HUES6 (cell line): ENCODE measurements at regions not wholly inside any gene's neighbourhood (a gene's known extent, or its start where the extent isn't known, plus 50 kb on each side); places are given as distances from the start of the nearest gene placed in this dataset.
"Not testable (repeated sequence)": the region's sequence is repeated elsewhere in the genome, so short reads cannot be mapped to it uniquely, and the experiment has no call there.

Source experiments
- H3K27ac ChIP-seq: 2 replicates; pipeline ENCODE4 v1.7.0; 2013; ENCODE audit warnings: low read depth, mild to moderate bottlenecking, low read length, inconsistent platforms
- H3K27me3 ChIP-seq: 2 replicates; pipeline ENCODE4 v1.6.1; 2013; ENCODE audit warnings: low read length; ENCODE audit not compliant: control insufficient read depth, insufficient read depth
- H3K36me3 ChIP-seq: 2 replicates; pipeline ENCODE4 v1.6.1; 2013; ENCODE audit warnings: low read length; ENCODE audit not compliant: control insufficient read depth, insufficient read depth
- H3K4me1 ChIP-seq: 2 replicates; pipeline ENCODE4 v1.6.1; 2013; ENCODE audit warnings: low read length; ENCODE audit not compliant: control insufficient read depth, insufficient read depth
- H3K4me3 ChIP-seq: 2 replicates; pipeline ENCODE4 v1.5.1; 2013; ENCODE audit warnings: low read depth, low read length
- H3K9ac ChIP-seq: one replicate; pipeline ENCODE4 v1.6.1; 2013; ENCODE audit warnings: mild to moderate bottlenecking, low read length
- H3K9me3 ChIP-seq: 2 replicates; pipeline ENCODE4 v1.6.1; 2013; ENCODE audit warnings: low read depth, low read length; ENCODE audit not compliant: control insufficient read depth, insufficient read depth

DNA sequence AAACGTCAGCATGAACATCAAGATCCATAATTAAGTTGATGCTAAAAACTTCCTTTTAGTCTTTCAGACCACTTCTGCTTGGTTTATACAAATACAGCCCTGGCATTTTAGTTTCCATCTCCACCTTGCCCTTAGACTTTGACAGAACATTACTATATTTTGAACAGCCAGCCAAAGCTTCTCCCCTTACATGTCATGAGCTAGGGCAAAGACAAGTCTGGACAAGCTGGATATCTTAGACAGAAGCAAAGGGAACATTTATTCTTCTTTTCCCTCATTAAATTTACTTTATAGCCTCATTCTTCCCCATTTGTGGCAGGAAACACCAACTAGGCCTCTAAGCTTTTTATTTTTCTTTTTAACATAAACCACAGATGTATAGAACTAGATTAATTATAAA, 403.3 kb downstream of the SUCLG1 start:
- Histone ChIP-seq H3K4me3 (no peak overlapping the region), H3K27ac (no peak overlapping the region), H3K4me1 (no peaks in the 10 kb centered on the region), H3K27me3 (no peaks in the 10 kb centered on the region), H3K36me3 (no peaks in the 10 kb centered on the region), H3K9me3 (no peaks in the 10 kb centered on the region), H3K9ac (no peak overlapping the region)

DNA sequence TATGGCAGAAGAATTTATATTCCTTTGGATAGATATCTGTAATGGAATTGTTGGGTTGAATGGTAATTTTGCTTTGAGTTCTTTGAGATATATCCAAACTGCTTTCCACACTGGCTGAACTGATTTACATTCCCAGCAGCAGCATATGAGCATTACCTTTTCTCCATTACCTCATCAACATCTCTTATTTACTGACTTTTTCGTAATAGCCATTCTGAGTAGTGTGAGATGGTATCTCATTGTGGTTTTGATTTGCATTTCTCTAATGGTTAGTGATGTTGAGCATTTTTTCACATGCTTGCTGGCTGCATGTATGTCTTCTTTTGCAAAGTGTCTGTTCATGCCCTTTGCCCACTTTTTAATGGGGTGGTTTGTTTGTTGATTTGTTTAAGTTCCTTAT, 404.5 kb downstream of the SUCLG1 start:
- H3K9me3 ChIP-seq, H3K27me3 ChIP-seq, H3K36me3 ChIP-seq, H3K27ac ChIP-seq, H3K9ac ChIP-seq, H3K4me3 ChIP-seq, H3K4me1 ChIP-seq: not testable (repeated sequence)

DNA sequence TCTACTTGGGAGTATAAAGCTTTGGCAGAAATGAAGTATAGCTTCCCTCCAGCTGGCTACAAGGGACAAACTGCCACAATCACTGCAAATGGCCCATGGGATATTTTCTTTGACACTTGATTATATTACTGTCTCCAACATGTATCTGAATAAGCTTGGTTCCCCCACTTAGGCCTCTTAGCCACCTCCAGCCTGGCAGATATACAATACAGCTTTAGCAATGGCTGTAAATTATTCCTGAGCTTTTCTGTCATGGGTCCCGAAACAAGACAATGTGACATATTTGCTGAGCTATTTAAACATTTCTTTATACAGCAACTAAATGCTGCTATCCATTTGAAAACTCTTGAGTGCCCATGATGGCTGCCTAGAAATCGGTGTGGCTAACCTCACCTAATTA, 406.2 kb downstream of the SUCLG1 start:
- no peak overlapping the region for H3K9ac ChIP-seq
- H3K4me3 ChIP-seq, result no peak overlapping the region
- H3K27me3 ChIP-seq, result no peaks in the 10 kb centered on the region
- H3K4me1 ChIP-seq, result no peaks in the 10 kb centered on the region
- no peaks in the 10 kb centered on the region for H3K36me3 ChIP-seq
- H3K9me3 ChIP-seq, result no peaks in the 10 kb centered on the region
- H3K27ac ChIP-seq, result no peak overlapping the region

DNA sequence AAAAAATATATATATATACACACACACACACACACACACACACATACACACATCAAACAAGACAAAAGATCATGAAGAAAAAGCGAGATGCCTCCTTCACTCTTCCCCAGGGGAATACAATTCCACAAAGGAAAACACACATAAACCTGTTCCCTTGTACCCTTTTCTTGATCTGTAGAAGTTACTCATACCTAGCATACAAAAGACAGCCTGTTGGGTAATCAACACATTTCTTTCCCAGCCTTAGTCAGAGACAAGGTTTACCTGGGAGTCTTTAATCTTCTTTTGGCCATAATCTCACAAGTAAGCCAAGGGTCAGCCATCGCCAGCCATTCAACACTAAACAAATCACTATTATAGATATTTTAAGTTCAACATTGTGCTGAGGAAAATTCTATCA, 407.0 kb downstream of the SUCLG1 start:
- Histone ChIP-seq H3K27me3 (no peaks in the 10 kb centered on the region), H3K9me3 (no peaks in the 10 kb centered on the region), H3K36me3 (no peaks in the 10 kb centered on the region), H3K9ac (no peak overlapping the region), H3K4me3 (no peak overlapping the region), H3K27ac (no peak overlapping the region), H3K4me1 (no peaks in the 10 kb centered on the region)

DNA sequence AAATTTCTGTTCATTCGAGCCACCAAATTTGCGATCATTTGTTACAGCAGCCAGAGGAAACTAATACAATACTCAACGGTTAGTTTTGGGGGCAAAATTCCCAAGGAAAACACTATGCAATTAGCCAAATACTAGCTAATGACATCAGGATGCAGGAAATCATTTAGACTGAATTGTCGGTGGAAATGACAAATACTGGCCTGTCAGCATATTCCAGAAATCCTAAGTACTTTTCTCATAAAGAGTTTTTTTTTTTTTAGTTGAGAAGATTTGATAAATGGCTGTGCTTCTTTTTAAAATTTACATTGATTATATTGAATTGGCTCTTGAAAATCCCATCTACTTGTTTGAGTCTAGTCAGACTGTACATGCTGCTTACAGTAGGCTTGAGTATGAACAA, 410.1 kb downstream of the SUCLG1 start:
- H3K27me3 ChIP-seq, result no peaks in the 10 kb centered on the region
- no peaks in the 10 kb centered on the region for H3K36me3 ChIP-seq
- no peaks in the 10 kb centered on the region for H3K9me3 ChIP-seq
- no peaks in the 10 kb centered on the region for H3K4me1 ChIP-seq
- no peak overlapping the region for H3K4me3 ChIP-seq
- no peak overlapping the region for H3K27ac ChIP-seq
- no peak overlapping the region for H3K9ac ChIP-seq

DNA sequence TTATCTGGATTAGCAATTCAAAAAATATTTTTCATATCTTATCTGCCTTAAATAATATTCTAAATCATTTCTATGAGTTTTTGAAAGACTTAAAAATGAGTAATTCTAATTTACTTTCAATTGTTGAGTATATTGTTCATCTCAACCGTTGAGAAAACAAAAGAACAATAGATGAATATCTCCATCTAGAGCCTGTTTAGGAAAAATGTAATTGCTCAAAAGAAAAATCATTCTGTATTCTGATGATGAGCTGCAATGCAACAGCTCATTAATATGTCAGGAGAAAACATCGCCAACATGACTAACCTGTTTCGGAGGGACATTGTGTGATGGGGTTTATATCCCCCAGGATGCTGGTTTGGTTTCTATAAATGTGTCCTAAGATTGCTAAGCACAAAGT, 417.6 kb downstream of the SUCLG1 start:
- Histone ChIP-seq H3K27ac (no peak overlapping the region), H3K4me3 (no peak overlapping the region), H3K36me3 (no peaks in the 10 kb centered on the region), H3K9me3 (no peaks in the 10 kb centered on the region), H3K9ac (no peak overlapping the region), H3K27me3 (no peaks in the 10 kb centered on the region), H3K4me1 (no peaks in the 10 kb centered on the region)

DNA sequence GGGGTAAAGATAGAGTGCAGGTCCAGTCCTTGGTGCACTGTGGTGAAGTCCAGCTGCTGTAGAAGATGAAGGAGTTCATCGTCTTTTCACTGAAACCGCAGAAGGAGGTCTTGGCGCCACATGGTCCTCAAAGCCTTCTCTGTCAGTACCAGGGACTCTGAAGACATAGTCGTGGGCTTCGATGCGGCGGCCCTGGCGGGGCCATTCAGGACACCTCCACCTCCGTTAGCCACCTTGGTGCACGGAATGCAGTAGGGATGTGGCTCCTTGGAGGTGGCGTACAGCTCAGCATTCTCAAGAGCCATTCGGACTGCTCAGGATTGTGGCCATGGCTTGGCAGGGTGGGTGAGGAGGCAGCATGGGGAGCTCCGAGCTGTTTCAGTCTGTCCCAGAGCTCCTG, 418.8 kb downstream of the SUCLG1 start:
- no peaks in the 10 kb centered on the region for H3K27me3 ChIP-seq
- H3K4me3 ChIP-seq, result no peak overlapping the region
- H3K9me3 ChIP-seq, result no peaks in the 10 kb centered on the region
- H3K27ac ChIP-seq, result no peak overlapping the region
- H3K9ac ChIP-seq, result no peak overlapping the region
- H3K36me3 ChIP-seq, result no peaks in the 10 kb centered on the region
- no peaks in the 10 kb centered on the region for H3K4me1 ChIP-seq

DNA sequence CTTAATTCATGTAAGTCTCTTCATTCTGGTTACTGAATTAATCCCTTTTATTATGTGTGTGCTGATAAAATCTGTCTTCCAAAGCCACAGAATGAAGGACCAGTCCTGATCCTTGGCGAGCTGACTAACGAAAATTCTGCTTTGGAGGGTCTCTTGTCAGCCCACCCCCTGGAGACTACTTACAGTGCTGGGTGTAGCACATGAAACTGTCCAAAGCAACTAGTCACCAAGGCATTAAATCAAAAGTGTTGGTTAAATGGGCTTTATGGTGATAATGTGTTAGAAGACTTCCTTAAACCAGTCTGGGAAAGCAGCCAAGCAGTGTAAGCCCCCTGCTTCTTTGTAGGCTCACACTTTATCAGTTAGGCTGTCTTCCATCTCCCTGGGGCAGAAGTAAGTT, 420.2 kb downstream of the SUCLG1 start:
- no peaks in the 10 kb centered on the region for H3K27me3 ChIP-seq
- H3K36me3 ChIP-seq, result no peaks in the 10 kb centered on the region
- no peaks in the 10 kb centered on the region for H3K9me3 ChIP-seq
- H3K9ac ChIP-seq, result no peak overlapping the region
- no peak overlapping the region for H3K27ac ChIP-seq
- H3K4me3 ChIP-seq, result no peak overlapping the region
- H3K4me1 ChIP-seq, result no peaks in the 10 kb centered on the region

DNA sequence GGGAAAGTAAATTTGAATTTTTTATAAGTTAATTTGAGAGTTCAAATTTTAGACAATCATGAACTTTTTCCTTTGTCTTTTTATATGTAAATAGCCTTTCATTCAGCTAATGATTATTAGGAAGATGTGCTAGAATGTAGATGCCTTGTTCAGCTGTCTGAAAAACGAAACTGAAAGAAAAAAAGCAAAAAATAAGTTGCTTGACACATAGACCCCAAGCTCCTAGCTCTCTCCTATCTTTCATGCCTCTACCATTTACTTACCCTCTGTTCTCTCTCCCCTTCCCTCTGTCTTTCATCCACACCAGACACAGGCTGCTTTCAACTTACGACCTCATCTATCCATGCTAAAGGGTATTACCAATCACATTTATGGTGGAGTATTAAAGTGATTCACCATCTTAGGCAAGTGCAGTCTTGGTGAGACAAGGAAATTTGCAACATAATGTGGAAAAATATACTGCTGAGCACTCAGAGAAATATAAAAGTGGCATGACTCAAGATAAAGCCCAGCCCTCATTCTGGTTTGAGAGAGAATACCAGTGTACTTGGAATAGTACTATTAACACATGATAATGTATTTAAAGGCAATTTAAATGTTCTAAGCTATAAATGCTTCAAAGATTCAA, 425.6 kb downstream of the SUCLG1 start:
- Histone ChIP-seq H3K27ac (no peak overlapping the region), H3K27me3 (no peaks in the 10 kb centered on the region), H3K4me1 (no peaks in the 10 kb centered on the region), H3K4me3 (no peak overlapping the region), H3K36me3 (no peaks in the 10 kb centered on the region), H3K9ac (no peak overlapping the region), H3K9me3 (no peaks in the 10 kb centered on the region)

DNA sequence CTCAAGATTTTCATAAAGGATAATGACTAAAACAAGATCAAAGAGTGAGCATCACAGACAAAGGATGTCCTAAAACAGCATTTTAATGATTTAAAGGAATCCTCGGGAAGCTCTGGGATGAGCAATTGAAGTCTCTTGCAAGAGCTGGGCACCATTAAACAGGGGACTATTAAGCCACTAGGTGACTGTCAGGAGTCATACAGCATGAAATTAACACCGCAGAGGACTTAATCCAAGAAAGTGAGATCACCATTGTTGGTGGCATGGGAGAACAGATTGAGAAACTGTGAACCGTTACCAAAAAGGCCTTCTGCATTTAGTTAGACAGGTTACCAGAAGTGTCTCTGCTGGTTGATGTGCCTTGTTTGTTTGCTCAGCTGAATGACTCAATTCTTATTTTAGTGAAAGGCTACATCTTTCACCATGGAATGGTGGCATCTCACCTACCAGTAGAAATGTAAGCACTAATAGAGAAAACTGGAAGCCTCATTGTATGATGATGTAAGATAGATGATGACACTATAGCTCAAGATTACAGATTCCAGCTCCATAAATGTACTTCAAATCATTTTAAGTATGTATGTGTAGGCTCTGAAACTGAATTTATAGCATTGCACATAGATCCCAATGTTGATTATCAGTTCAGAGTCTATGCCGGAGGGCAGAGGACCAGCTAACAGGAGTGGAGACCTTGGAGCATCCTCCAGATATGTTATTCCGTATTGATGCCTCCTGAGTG, 427.6 kb downstream of the SUCLG1 start:
- no peaks in the 10 kb centered on the region for H3K9me3 ChIP-seq
- no peaks in the 10 kb centered on the region for H3K4me1 ChIP-seq
- no peaks in the 10 kb centered on the region for H3K36me3 ChIP-seq
- H3K27me3 ChIP-seq, result no peaks in the 10 kb centered on the region
- H3K4me3 ChIP-seq, result no peak overlapping the region
- no peak overlapping the region for H3K9ac ChIP-seq
- H3K27ac ChIP-seq, result no peak overlapping the region

DNA sequence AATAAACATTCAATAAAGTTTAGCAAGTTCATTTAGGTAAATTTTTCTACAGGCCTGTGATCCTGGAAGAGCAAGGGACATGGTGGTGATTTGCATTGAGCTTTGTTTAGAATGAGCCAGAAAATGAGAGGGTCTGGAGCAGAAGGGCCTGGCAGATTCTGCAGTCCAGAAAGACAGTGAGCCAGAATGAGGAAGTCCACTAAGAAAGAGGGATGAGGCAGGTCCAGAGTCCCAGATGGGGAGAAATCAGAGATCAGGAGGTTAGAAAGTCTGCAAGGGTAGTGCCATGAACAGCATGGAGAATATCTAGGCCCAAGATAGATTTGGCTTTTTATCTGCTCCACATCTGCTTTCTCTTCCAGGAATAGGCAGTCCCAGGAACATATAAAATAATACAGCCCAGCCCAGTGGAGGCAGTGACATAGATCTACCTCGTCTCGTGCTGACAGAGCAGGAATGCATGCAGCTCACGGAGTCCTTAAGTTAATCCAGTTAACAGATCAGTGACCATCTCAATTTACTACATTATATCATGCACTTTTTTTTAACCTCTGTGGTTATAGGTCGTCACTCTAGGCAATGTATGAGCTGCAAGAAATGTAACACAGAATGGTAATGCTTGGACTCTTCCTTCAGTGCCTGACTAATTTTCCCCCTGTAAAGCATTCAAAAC, 429.0 kb downstream of the SUCLG1 start:
- H3K4me3 ChIP-seq, result no peak overlapping the region
- no peaks in the 10 kb centered on the region for H3K36me3 ChIP-seq
- H3K9me3 ChIP-seq, result no peaks in the 10 kb centered on the region
- H3K9ac ChIP-seq, result no peak overlapping the region
- no peaks in the 10 kb centered on the region for H3K27me3 ChIP-seq
- no peak overlapping the region for H3K27ac ChIP-seq
- H3K4me1 ChIP-seq, result no peaks in the 10 kb centered on the region
